PC-3 (cell line): ENCODE measurements at regions not wholly inside any gene's neighbourhood (a gene's known extent, or its start where the extent isn't known, plus 50 kb on each side); places are given as distances from the start of the nearest gene placed in this dataset.

ENCODE experiments used
- ATAC-seq: fragments of 200-7000 bp; cut with Tn5 transposase; 2 replicates; pipeline ENCODE4 v1.9.1; 2020; ENCODE audit warnings: mild to moderate bottlenecking, moderate library complexity
- BruUV-seq: library from RNA; stranded (reverse); fragments of 400-500 nt; replicated peaks from 2 replicates; lab custom pipeline; 2021; lab: Mats Ljungman, UMichigan
- CTCF ChIA-PET: fragments of 300-600 bp; sonication (Branson Sonifier 250); formaldehyde crosslinking; loops from one replicate; lab custom pipeline; 2022; ENCODE audit warnings: antibody characterized with exemption; lab: Charles Lee
- POLR2A ChIA-PET: fragments of 300-600 bp; sonication (Branson Sonifier 250); formaldehyde crosslinking; loops from one replicate; lab custom pipeline; 2022; ENCODE audit warnings: antibody characterized with exemption; ENCODE audit not compliant: unreplicated experiment; lab: Charles Lee
- DNase-seq: peaks from one replicate; pipeline ENCODE4 v3.0.0-alpha.2; 2015
- H2AFZ ChIP-seq: fragments of 300-600 bp; sonication (generic); 2 replicates; pipeline ENCODE4 v1.6.0; 2016; ENCODE audit warnings: antibody characterized with exemption, low read length
- H3F3A ChIP-seq: fragments of 300-600 bp; sonication (generic); one replicate; pipeline ENCODE4 v1.6.0; 2017; ENCODE audit warnings: antibody characterized with exemption, low read length, control low read depth, mild to moderate bottlenecking; ENCODE audit not compliant: unreplicated experiment
- H3K27ac ChIP-seq: fragments of 300-600 bp; sonication (generic); 2 replicates; pipeline ENCODE4 v1.5.1; 2016; ENCODE audit warnings: mild to moderate bottlenecking, low read length
- H3K27me3 ChIP-seq: fragments of 300-600 bp; sonication (generic); 2 replicates; pipeline ENCODE4 v1.6.1; 2016; ENCODE audit warnings: low read length, mixed read lengths
- H3K36me3 ChIP-seq: fragments of 300-600 bp; sonication (generic); 2 replicates; pipeline ENCODE4 v1.6.1; 2016; ENCODE audit warnings: low read depth, mixed run types, low read length, mixed read lengths
- H3K4me1 ChIP-seq: fragments of 300-600 bp; sonication (generic); 2 replicates; pipeline ENCODE4 v1.5.1; 2016; ENCODE audit warnings: low read length; ENCODE audit not compliant: insufficient read depth
- H3K4me2 ChIP-seq: fragments of 300-600 bp; sonication (generic); 2 replicates; pipeline ENCODE4 v1.6.0; 2016; ENCODE audit warnings: low read length
- H3K4me3 ChIP-seq: fragments of 300-600 bp; sonication (generic); 2 replicates; pipeline ENCODE4 v1.5.1; 2016; ENCODE audit warnings: mild to moderate bottlenecking, low read length, mixed read lengths
- H3K79me2 ChIP-seq: fragments of 300-600 bp; sonication (generic); 2 replicates; pipeline ENCODE4 v1.6.1; 2017; ENCODE audit warnings: low read length, mixed read lengths
- H3K9ac ChIP-seq: fragments of 300-600 bp; sonication (generic); 2 replicates; pipeline ENCODE4 v1.6.0; 2016; ENCODE audit warnings: mild to moderate bottlenecking, low read length
- H3K9me2 ChIP-seq: fragments of 300-600 bp; sonication (generic); replicated peaks from 2 replicates; pipeline ENCODE4 v1.6.1; 2016; ENCODE audit warnings: mixed run types, low read length, mixed read lengths
- H3K9me3 ChIP-seq: fragments of 300-600 bp; sonication (generic); 2 replicates; pipeline ENCODE4 v1.6.1; 2016; ENCODE audit warnings: low read length, mixed read lengths
- H4K20me1 ChIP-seq: fragments of 300-600 bp; sonication (generic); 2 replicates; pipeline ENCODE4 v1.6.1; 2016; ENCODE audit warnings: low read length, mixed read lengths
- CTCF ChIP-seq: fragments of 300-600 bp; sonication (generic); conservative IDR thresholded peaks from 2 replicates; pipeline ENCODE4 v1.5.1; 2017; ENCODE audit warnings: antibody characterized with exemption, low read depth, mild to moderate bottlenecking, low read length
- EZH2 ChIP-seq: fragments of 300-600 bp; sonication (generic); IDR thresholded peaks from one replicate; pipeline ENCODE4 v1.6.1; 2017; ENCODE audit warnings: antibody characterized with exemption, mild to moderate bottlenecking, low read length; ENCODE audit not compliant: unreplicated experiment
- EZH2phosphoT487 ChIP-seq: fragments of 300-600 bp; sonication (generic); IDR thresholded peaks from 2 replicates; pipeline ENCODE4 v1.6.1; 2018; ENCODE audit warnings: mild to moderate bottlenecking, antibody characterized with exemption, low read length, borderline replicate concordance
- intact Hi-C: fragments of 100-400 bp; cut with micrococcal nuclease; formaldehyde crosslinking; loops from 2 replicates; pipeline ENCODE4 v1.9.0; 2023

GRCh38 chr20:19096843-19097242 lies 115.6 kb upstream of the SLC24A3 start:
- no peaks in the 10 kb centered on the region for H4K20me1 ChIP-seq
- no peak for TF ChIP-seq CTCF
- no peak for TF ChIP-seq EZH2phosphoT487
- TF ChIP-seq EZH2, result no peak
- DNase-seq (no peak), ATAC-seq (no peak)
- ChIA-PET POLR2A (no interaction called here), CTCF (no interaction called here)
- no peaks in the 10 kb centered on the region for H3K9me2 ChIP-seq
- H3K27me3 ChIP-seq, result no peaks in the 10 kb centered on the region
- no peak overlapping the region for H3K9ac ChIP-seq
- H3K27ac ChIP-seq, result no peak overlapping the region
- no peak overlapping the region for H3K4me2 ChIP-seq
- peaks cover 38% of the 10 kb centered on the region for H3K4me1 ChIP-seq
- BruUV-seq, result no TSS peak
- no peaks in the 10 kb centered on the region for H3K79me2 ChIP-seq
- no peak overlapping the region for H3K4me3 ChIP-seq
- no peaks in the 10 kb centered on the region for H3K9me3 ChIP-seq
- H3K36me3 ChIP-seq, result no peaks in the 10 kb centered on the region
- intact Hi-C loops, result no loop called here
- H3F3A ChIP-seq, result no peaks in the 10 kb centered on the region
- H2AFZ ChIP-seq, result no peak overlapping the region

- intact Hi-C loops, result no loop called here
Observed at GRCh38 chr20:19098117-19098516, 114.3 kb upstream of the SLC24A3 start.

More at GRCh38 chr20:19098117-19098516, 114.3 kb upstream of the SLC24A3 start:
- TF ChIP-seq EZH2 (no peak), CTCF (no peak), EZH2phosphoT487 (no peak)
- CTCF ChIA-PET, result no interaction called here
- Histone ChIP-seq H3K4me1 (peaks cover 38% of the 10 kb centered on the region), H2AFZ (no peak overlapping the region), H3K36me3 (no peaks in the 10 kb centered on the region), H3K9me2 (no peaks in the 10 kb centered on the region), H3F3A (no peaks in the 10 kb centered on the region), H3K9me3 (no peaks in the 10 kb centered on the region), H3K4me3 (no peak overlapping the region), H3K27ac (no peak overlapping the region), H4K20me1 (no peaks in the 10 kb centered on the region), H3K9ac (no peak overlapping the region), H3K79me2 (no peaks in the 10 kb centered on the region), H3K27me3 (no peaks in the 10 kb centered on the region), H3K4me2 (no peak overlapping the region)
- DNase-seq, result no peak
- ATAC-seq, result no peak
- POLR2A ChIA-PET, result no interaction called here
- no TSS peak for BruUV-seq
